GM19239 (cell line): ENCODE measurements at regions not wholly inside any gene's neighbourhood (a gene's known extent, or its start where the extent isn't known, plus 50 kb on each side); places are given as distances from the start of the nearest gene placed in this dataset.
A peak's percentile ranks its signal among the peaks of the same experiment; 100 is the strongest.
"Not testable (repeated sequence)": the region's sequence is repeated elsewhere in the genome, so short reads cannot be mapped to it uniquely, and the experiment has no call there.

Experiments used
- DNase-seq: peaks from one replicate; pipeline ENCODE4 v3.0.0; 2011; ENCODE audit warnings: low spot score; ENCODE audit not compliant: insufficient read length
- FAIRE-seq: peaks from 2 replicates; lab custom pipeline; 2011; peaks lifted over from hg19 to GRCh38; lab: Jason Lieb, UNC

DNA sequence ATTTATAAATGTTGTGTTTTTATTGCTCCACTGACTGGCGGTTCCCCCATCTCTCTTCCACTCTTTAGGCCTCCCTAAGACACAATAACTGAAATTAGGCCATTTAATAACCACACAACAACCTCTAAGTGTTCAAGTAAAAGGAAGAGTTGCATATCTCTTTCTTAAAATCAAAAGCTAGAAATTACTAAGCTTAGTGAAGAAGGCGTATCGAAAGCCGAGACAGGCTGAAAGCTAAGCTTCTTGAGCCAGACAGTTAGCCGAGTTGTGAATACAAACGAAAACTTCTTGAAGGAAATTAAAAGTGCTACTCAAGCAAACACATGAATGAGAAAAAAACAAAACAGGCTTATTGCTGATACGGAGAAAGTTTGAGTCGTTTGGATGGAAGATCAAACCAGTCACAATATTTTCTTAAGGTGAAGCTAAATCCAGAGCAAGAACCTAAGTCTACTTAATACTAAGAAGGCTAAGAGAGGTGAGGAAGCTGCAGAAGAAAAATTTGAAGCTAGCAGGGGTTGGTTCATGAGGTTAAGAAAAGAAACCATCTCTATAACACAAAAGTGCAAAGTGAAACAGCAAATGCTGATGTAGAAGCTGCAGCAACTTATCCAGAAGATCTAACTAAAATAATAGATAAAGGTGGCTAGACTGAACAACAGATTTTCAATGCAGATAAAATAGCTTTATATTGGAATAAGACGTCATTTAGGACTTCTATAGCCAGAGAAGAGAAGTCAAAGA is 194.0 kb upstream of the TTC29 start:
- FAIRE-seq (no peak), DNase-seq (no peak)

DNA sequence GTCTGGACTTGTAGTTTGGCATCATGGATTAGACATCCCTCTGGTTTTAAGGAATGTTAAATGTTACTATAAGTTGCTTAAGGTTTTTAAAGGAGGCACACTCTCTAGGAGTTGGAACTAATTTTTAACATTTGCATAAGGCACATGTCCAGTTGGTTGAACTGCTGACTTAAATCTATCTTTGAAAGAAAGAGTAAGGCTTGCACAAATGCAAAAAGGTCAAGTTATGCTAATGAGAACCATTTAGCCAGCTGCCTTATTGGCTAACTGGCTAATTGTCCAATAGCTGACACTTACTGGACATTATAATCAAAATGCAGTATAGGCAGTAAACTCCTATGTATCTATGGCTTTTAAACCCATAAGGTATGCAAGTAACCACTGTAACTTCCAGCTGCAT is 206.1 kb upstream of the TTC29 start:
- no peak for DNase-seq
- no peak for FAIRE-seq

DNA sequence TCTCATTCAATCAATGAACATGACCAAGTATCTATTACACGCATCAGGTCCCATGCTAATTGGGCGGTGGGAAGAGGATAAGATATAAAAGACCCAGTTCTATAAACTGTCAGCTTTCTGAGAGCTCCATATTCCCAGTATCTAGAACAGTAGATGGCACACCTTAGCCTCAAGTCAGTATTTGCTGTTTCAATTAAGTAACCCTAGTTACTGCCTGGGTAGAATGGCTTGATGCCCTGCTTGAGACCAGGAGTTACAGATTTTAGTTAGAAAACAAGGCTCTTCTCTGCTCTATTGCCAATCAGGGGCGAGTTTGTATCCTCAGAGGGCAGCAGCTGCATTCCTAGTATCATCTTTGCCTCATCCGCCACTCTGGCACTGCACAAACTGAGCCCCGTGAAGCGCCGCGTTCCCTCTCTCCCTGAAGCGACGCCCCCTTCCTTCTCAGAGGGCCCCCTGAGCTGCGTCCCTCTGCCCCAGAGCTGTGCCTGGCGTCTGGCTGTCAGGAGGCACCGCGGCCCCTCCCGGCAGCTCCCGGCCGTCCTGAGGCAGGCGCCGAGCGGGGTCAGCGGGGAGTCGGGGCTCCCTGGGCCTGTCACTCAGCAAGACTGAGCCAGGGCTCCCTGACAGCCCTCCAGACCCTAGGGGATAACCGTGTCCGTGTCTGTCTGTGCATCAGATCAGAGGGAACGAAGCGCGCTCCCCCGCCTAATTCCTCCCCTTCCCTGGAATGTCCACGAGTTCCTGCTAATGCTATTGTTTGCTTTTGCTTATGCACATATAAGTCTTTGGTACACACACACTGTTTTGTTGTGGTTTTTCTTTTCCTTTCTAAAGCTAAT is 212.4 kb upstream of the TTC29 start:
- DNase-seq (no peak), FAIRE-seq (no peak)

DNA sequence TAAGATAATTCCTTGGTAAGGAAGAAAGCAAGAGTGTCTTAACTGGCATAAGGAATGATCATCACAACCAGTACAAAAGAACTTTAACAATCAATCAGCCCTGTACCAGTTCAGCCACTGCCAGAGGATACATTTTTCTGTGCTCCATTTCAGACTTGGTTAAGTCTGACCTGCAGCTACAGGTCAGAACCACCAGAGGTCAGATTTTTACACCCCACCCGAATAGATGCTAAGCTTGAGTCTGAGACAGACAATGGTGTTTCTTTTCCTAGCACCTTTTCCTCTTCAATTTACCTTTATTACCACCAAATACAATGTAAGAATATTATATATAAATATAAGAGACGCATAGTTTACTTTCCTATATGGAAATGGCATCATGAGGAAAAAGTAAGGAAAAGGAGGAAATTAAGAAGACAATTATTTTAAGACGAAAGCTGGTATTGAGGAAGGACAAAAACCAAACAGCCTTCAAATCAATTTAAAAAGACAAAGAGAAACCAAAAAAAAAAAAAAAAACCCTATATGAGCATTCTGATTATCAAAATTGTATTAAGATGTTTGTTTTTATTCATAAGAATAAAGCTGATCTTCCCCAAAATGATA is 215.3 kb upstream of the TTC29 start:
- peak; percentile 28 for DNase-seq
- FAIRE-seq = peak; percentile 89

DNA sequence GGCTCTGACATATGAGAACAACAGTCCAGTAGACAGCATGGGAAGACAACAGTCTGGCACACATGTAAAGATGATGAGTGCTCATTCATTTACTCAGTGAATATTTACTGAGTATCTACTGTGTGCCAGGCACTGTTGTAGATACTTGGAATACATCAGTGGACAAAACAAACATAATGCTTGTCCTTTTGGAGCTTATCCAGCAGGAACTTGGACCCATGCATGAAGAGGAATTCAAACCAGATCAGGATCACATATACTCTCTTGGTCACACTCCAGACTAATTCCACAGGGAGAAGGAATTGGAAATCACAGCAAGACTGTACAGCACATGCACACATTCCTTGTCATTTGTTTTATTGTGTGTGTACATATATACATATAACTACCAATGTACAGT is 217.6 kb upstream of the TTC29 start:
- FAIRE-seq (no peak), DNase-seq (no peak)

DNA sequence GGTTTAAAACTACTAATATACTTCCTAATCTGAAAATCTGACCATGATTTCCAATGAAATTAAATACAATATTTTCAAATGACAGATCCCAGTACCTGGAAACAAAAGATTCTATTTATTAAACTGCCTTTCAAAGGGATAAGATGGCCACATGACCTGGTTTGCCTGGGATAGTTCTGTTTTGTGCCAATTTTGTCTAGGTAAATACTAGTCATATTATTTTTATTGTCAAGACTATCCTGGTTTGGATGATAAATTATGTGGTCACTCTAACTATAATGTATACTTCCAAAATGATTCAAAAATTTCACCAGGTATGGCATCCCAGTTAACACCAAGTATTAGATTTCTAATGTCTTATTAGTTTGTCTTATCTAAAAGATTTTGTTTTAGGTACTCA is 222.5 kb upstream of the TTC29 start:
- not testable (repeated sequence) for DNase-seq, FAIRE-seq

DNA sequence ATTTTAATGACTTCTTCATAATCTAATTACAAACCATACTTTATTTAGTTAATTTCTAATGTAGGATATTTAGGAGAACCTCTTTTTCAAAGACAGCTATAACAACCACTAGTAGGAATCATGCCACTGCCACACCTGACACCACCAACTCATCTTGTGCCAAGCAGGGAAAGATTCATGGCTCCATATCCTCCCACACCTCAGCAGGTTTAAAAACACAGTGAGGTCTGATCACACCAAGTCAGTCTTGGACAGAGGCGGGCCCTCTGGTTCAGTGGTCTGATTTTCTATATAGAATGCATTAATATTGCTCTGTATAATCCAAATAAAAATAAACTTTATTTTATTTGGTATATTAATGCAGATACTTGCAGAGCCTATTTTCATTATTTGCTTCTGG is 227.7 kb upstream of the TTC29 start:
- FAIRE-seq (no peak), DNase-seq (no peak)

DNA sequence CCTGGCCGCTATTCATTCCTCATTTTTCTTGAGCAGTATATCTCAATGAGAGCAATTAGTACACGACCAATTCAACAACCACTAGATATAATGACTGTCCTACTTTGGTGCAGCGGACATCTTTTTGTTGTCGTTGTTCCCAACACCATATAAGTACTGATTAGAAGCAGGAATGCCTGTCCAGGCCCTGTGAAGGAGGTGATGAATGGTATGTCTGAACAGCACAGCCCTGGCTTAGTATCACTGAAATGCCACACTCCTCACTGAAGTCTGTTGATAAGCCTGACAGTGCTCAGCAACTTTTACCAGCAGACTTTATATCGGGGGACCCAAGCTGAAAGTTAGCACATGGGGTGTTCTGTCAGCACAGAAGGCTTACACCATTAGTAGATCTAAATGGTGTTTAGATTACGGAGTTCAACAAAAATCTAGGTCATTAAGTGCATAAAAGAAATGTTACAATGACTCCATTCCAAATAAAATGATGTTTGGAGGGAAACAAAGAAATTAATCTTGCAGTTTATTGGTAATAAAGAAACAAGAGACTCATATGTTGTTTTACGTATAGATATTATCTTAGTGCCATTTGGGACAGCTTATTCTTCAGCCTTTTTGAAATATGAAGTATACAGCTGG is 228.3 kb upstream of the TTC29 start:
- no peak for FAIRE-seq
- DNase-seq = no peak

DNA sequence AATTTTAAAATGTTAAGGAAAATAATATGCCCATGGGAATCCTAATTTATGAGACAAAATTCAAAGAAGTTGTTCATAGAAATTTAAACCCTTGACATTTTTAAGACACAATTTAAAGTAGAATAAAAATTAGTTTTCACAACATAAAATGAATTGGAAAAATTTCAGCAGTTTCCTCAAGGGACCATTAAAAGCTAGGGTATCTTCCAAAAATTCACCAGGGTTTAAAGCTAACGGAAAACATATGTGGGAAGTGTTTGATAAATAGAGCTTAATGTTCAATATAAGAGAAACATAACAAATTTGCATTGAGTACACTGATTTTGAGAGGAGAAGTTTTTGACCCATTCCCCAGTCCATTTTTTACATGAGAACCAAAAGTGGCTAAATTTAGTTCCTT is 228.9 kb upstream of the TTC29 start:
- FAIRE-seq (no peak), DNase-seq (no peak)

DNA sequence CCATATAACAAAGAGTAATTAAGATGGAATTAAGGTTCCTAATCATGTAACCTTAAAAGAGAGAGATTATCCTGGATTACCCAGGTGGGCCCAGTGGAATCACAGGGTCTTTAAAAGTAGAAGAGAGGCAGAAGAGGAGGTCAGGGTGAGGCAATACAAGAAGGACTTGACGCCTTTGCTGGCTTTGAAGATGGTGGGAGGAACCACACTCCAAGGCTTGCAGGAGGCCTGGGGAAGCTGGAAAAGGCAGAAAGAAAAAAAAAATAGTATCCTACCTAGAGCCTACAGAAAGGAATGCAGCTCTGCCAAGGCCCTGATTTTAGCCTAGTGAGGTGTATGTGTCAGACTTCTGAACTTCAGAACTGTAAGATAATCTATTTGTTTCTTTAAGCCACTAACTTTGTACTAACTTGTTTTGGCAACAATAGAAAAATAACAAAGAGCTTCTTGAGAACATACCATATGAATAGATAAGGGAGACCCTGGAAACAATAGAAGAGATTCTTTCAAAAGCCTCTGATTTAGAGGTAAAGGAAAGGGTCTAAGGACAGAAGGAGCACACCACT is 229.9 kb upstream of the TTC29 start:
- DNase-seq = no peak
- FAIRE-seq = no peak

DNA sequence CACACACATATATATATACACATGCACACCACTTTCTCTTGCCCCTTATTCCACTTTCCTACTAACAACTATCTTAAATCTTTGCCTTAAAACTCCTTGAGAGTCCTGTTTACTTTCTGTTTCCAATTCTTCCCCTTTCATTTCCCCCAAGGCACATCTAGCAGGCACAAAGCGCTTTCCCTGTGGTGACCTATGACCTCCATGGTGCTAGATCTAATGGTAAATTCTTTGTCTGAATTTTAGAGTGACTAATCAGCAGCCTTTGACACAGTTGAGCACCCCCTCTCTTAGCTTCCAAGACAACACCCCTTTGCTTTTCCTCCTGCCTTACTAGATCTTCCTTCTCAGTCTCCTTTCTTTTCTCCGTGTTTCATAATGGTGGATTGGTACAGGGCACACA is 236.4 kb upstream of the TTC29 start:
- no peak for FAIRE-seq

DNA sequence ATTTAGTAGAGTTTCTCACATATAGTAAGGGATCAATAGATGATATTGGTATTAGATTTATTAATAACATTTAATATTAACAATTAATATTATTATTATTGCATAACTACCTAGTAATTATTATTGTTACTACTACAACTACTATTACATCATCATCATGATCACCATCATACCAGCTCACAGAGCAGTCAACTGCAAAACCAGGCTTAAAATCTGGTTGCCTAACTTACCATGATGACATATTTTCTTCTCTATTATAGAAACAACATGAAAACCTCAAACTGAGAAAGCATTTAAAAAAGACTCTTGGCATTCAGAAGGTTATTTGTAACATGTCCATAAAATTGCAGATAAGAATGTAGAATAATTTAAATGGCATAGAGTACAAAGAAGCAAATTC is 247.0 kb upstream of the TTC29 start:
- DNase-seq (no peak), FAIRE-seq (no peak)

More for the DNA sequence above, 236.4 kb upstream of the TTC29 start:
- no peak for DNase-seq

DNA sequence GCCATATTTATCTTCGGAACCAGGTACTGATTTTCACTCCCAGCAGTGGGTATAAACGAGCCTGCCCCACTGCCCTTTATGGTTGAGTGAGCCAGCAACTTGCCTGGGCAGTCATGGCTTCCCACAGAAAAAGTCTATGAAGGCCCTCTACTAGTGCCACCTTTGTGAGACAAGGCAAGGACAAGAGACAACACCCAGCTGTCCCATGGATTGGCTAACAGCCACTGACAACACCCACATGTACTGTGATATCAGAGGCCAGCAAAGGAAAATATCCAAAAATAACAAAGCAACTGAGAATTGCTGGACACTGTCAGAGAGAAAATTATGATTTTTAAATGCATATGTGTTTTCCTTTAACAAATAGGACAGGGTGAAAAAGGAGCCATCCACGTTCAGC is 248.4 kb upstream of the TTC29 start:
- no peak for DNase-seq
- FAIRE-seq = no peak

DNA sequence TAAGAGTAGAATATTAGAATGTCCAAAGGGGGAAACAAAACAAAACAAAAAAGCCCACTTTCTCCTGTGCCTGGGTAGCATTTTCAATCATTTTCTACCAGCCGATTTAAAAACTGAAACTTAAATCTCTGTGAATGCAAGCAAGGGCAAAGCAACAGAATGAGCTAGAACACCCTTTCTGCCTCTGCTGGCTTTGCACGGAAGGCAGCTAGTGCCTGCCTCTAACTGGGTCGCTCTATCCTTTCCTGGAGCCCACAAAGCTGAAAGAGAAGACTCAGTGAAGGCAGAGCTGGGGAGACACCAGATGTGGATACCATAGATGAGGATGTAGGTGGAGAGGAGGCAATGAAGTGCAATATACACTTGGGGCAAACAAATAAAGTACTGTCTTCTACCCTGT is 248.9 kb upstream of the TTC29 start:
- DNase-seq (no peak), FAIRE-seq (no peak)

DNA sequence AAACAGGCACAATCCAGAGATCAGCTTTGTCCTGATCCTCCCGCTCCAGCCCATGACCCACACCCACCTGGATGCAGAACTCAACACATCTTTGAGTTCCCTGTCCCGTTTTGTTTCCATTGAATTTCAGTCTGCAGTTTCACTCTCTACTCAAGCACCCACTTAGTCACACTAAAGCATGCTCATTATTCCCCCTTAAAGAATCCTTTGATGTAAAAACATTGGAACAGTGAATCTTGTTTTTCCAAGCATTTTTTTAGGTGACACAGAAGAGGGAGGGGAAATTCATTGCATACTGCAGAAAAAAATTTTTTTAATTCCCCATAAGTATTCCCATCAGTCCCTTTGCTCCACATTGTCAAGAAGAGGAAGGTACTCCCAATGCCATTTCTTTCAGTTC is 249.7 kb upstream of the TTC29 start:
- FAIRE-seq (no peak), DNase-seq (no peak)

DNA sequence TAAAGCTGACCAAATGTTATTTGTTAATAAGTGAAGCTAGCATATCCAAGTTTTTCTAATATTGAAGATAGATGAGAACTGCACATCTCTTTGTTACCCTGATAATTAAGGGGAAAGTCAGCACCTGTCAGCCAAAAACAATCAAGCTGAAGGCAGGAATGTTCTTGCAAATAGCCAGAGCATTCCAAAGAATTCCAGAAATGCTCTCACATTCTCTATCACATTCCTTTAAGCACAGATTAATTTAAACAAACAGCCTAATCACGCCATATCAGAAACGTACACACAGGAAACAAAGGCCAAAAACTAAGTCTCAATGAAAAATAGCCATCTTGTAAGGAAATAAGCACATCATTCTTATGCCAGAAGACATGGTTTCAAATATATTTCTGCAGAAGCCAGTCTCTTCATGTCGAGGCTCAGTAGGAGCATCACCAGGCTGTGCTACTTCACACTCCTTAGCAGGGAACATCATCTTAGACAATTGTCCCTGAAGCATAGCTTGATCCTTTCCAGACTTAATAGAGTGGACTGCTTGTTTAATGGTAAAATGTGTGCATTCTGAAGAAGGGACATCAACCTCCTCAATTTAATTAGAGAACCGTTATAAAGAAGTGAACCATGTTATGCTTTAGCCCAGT is 252.9 kb upstream of the TTC29 start:
- DNase-seq (no peak), FAIRE-seq (no peak)

DNA sequence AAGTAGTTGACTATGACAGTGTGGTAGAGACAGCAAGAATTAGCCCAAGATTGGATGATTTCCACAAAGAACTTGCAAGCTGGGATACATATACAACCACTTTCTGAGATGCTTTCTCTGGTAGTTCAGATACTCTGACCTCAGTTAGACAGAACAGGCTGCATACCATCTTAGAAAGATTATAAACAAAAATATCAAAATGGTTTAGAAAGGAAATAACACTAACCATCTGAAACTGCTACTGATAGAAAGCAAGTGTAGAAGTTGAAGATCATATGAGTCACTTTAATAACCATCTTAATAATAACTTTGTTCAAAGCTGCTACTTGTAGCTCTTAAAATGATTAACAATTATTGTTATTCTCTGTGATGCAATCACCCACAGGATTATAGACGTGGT is 255.4 kb upstream of the TTC29 start:
- FAIRE-seq = no peak
- DNase-seq = no peak

DNA sequence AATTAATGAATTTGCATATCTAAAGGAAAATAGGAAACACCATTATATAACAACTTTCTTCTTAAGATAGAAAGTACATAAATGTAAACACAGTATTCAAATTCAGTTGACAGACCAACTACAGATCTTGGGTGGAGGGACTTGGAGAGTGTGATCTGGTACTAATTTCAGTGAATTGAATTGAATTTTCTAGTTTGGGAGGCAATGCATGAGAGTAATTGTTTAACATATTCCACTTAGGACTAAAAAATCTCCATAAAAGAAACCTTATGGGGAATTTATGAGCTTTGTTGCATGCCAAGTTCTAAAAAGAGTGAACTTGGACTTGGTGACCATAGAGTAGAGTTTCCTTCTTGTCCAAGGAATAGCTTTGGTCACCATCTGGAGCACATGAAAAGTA is 261.1 kb upstream of the TTC29 start:
- FAIRE-seq = no peak
- DNase-seq = no peak

DNA sequence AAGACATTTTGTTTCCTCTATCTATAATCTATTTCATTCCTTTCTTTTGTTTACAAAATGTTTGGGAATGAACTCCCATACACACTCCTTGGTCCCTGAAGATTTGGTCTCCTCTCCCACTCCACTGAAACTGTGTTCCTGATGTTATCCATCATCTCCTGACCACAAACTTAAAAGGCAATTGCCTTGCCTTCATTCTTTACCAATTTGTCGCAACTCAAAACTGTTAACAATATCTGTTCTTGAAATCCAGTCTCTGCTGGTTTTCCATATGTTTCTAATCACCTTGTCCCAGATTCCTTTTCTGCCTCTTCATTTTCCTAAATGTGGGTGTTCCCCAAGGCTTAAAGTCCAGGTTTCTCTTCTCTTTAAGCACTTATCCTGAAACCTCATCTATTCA is 262.2 kb upstream of the TTC29 start:
- no peak for FAIRE-seq
- no peak for DNase-seq

DNA sequence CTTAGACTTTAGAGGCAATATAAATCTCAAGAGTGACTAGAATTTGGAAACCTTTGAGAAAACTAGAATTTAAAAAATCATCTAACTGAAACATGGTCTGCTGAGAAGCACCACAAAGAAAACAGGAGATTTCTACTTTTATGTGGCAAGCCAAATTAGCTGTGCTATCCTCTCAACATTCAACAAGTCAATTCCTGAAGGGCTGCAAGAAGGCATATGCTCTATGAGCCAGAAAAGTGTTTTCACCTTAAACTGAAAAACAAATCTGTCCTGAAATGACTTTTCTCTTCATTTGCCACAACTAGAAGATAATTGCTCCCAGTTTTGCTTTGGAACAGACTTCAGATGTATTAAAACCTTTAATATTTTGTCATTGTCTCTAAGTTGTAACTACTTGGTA is 263.2 kb upstream of the EDNRA start:
- no peak for FAIRE-seq
- no peak for DNase-seq
